Epithelial cell of proximal tubule (primary cell): ENCODE measurements at regions not wholly inside any gene's neighbourhood (a gene's known extent, or its start where the extent isn't known, plus 50 kb on each side); places are given as distances from the start of the nearest gene placed in this dataset.

Experiments
- DNase-seq: peaks from one replicate; pipeline ENCODE4 v3.0.0-alpha.2; 2011; ENCODE audit warnings: low read depth
- H3K4me3 ChIP-seq: 2 replicates; pipeline ENCODE4 v1.5.1; 2011; ENCODE audit warnings: low read depth, mild to moderate bottlenecking, low read length
- CTCF ChIP-seq: conservative IDR thresholded peaks from 2 replicates; pipeline ENCODE4 v1.5.1; 2012; ENCODE audit warnings: low read depth, mild to moderate bottlenecking, low read length

- no peak for TF ChIP-seq CTCF
- H3K4me3 ChIP-seq: no peak overlapping the region
- DNase-seq: no peak
Measured at GRCh38 chr5:162721125-162721524, 653.6 kb downstream of the GABRG2 start.

- TF ChIP-seq CTCF: no peak
- no peak for DNase-seq
- no peak overlapping the region for H3K4me3 ChIP-seq
Measured at GRCh38 chr5:162752612-162753011, 684.8 kb upstream of the CCNG1 start.

- no peak overlapping the region for H3K4me3 ChIP-seq
- DNase-seq: no peak
- TF ChIP-seq CTCF: no peak
Measured at GRCh38 chr5:162762119-162762518, 675.3 kb upstream of the CCNG1 start.

- DNase-seq: no peak
- TF ChIP-seq CTCF: no peak
- H3K4me3 ChIP-seq: no peak overlapping the region
Measured at GRCh38 chr5:162769019-162769418, 668.4 kb upstream of the CCNG1 start.

GRCh38 chr5:162785673-162786072, 651.7 kb upstream of the CCNG1 start:
- no peak for TF ChIP-seq CTCF
- DNase-seq: no peak
- no peak overlapping the region for H3K4me3 ChIP-seq

GRCh38 chr5:162786234-162786633, 651.2 kb upstream of the CCNG1 start:
- H3K4me3 ChIP-seq: no peak overlapping the region
- TF ChIP-seq CTCF: no peak
- DNase-seq: no peak

GRCh38 chr5:162796507-162796906, 640.9 kb upstream of the CCNG1 start:
- no peak for TF ChIP-seq CTCF
- H3K4me3 ChIP-seq: no peak overlapping the region
- DNase-seq: no peak
